Forelimb muscle (tissue), 1 donor: ENCODE measurements at regions not wholly inside any gene's neighbourhood (a gene's known extent, or its start where the extent isn't known, plus 50 kb on each side); places are given as distances from the start of the nearest gene placed in this dataset.

ENCODE experiments used
- DNase-seq: peaks from one replicate; pipeline ENCODE4 v3.0.0-alpha.2; 2013; ENCODE audit warnings: low read depth

DNA sequence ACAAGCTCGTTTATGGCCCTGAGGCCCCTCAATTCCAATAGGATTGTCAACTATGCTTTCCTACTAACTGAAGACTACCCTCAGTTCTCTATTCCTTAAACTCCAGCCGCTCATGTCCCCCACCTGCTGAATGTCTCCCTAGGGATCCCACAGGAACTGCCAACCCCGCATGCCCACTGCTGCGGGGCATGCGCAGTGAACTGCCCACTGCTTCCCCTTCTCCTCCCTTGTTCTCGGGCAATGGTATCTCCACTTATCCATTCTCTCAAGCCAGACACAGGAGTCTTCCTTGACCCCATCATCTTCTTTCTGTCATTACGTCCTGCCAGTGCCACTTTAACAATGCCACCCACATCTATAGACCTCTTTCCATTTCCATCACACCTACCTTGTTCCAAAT lies 90.0 kb downstream of the FGF18 start:
- DNase-seq: no peak

- no peak for DNase-seq
Measured at GRCh38 chr5:171512397-171512796, 93.0 kb downstream of the FGF18 start.

GRCh38 chr5:171513591-171513990 lies 94.1 kb downstream of the FGF18 start:
- no peak for DNase-seq

- no peak for DNase-seq
Measured at GRCh38 chr5:171518916-171519315, 99.5 kb downstream of the FGF18 start.

DNA sequence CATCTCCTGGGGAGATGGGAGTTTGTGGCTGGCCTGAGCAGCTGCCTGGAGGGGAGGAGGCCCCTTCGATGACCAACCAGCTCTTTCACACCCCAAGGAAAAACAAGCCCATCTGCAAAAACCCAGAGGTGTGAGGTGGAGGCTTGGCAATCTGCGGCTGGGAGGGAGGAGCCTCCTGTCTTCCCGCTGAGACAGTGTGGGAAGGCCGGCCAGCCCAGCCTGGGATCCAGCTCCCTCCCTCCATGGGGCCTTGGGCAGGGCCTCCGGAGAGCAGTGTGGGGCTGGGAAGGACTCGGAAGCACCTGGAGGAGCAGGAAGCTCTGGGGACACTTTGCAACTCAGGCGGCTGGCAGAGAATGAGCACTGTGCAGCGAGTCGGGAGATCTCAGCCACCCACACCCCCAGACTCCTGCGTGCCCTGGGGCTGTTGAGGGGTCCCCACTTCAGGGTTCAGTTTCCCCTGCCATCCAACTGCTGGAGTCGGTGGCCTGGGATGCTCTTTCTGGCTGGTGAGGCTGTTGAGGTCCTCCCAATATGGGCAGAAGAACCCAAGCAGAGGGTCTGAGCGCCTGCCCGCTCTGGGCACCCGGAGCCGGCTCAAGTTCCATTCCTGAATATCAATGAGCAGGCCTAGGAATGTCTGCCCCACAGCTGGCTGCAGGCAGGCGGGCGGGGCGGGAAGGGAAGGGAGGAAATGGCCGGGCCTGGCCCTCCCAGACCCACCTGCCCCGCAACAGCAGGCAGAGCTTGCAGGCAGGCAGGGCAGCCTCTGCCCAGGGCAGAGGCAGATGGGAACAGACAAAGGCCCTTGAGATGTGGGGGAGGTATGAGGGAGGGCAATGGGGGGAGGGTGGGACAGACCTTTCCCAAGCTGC lies 101.1 kb downstream of the FGF18 start:
- DNase-seq: no peak

- DNase-seq: no peak
Measured at GRCh38 chr5:171521219-171521633, 101.8 kb downstream of the FGF18 start.

GRCh38 chr5:171521679-171522078 lies 102.2 kb downstream of the FGF18 start:
- no peak for DNase-seq

GRCh38 chr5:171523781-171524180 lies 104.3 kb downstream of the FGF18 start:
- DNase-seq: no peak

DNA sequence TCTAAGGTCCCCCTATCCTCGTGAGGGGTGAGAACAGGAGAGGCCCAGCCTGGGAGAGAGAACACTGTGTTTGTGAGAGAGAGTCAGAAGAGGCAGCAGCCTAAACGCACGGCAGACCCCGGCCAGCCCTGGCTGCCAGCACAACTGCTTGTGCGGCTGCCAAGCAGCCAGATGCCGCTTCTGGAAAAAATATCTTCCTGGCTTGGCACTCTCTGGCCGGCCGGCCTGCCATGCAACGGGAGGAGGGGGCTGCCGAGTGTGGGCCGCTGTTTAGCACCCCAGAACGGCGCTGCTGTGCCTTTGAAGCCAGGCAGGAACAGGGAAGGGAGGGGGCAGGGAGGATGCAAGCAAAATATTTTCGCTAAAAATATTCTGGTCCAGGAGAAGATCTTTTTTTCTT lies 105.0 kb downstream of the FGF18 start:
- no peak for DNase-seq

DNA sequence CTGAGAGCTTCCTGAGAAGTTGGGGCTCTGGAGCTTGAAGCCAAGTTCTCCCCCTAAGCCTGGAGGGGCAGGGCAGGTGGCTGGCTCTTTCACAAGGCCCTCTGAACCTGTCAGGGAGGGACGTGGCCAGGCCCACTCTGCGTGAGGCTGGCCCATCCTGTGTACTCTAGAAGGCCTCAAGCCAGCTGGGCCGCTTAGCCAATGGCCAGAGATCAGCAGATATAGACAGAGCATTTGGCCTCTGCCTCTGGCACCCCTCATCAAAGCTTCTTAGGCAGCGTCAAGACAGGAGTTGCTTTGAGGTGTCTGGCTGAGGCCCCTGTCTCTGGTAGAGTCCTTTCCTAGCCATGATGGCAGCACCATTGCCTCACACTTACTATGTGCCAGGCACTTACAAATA lies 105.6 kb downstream of the FGF18 start:
- no peak for DNase-seq

DNA sequence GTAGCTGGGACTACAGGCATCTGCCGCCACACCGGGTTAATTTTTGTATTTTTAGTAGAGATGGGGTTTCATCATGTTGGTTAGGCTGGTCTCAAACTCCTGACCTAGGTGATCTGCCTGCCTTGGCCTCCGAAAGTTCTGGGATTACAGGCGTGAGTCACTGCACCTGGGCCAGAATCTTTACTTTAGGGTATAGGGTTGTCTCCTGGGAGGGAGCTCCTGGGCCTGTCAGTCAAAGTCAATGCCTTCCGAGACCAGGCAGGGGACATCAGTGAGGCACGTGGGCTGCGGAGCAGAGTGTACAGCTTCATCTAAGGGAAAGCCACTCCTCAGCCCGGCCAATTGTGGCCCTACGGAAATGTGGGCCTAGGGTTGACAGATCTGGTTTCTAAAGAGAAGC lies 108.6 kb downstream of the FGF18 start:
- DNase-seq: no peak

DNA sequence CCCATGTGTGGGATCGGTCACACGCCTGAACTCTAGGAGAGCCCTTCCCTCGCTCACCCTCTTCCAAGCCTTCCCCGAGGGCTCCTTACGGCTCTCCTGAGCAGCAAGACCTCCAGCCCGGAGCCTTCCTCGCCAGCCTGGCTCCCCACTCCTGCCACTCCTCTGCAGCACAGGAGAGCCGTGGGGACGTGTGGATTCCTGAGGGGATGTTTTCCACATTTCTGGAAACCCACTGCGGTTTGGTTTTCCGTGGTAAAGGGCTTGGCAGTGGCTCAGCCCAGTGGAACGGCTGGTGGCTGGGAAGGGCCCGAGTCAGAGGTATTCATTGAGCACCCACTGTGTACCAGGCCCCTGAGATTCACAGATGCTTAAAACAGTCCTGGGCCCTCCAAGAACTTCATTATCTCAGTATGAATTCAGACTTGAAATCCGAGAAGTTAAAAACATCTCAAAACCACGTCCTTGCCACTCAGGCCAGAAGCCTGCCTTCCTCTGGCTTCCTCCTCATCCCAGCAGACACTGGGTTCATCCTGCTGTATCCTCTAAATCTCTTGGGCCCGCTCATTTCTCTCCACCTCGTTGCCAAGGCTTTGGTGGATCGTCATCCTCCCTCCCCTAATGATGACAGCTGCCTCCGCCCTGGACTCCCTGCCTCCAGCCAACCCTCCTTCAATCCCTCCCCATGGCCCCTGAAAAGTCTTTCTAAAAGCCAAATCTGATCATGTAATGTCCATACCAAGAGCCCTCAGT lies 109.6 kb downstream of the FGF18 start:
- DNase-seq: no peak

DNA sequence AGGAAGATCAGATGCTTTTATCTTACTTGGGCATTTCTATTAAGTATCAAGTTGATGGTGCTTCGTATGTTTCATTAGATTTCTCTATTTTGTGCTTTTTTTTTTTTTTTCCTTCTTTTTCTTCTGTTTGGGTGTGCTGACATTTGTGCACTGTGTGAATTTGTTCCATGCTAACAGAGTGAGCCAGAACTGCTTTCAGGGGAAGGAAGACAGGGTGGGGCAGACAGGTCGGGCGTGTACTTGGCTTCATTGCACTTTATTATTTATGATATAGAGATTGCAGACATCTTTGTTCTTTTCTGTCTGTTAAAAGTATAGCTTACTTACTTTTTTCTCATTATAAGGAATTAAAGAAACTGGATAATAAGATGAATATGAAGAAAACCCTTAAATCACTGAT lies 112.2 kb downstream of the FGF18 start:
- DNase-seq: no peak

GRCh38 chr5:171533153-171533552 lies 113.7 kb downstream of the FGF18 start:
- no peak for DNase-seq

- DNase-seq: no peak
Measured at GRCh38 chr5:171534043-171534895, 114.8 kb downstream of the FGF18 start.

DNA sequence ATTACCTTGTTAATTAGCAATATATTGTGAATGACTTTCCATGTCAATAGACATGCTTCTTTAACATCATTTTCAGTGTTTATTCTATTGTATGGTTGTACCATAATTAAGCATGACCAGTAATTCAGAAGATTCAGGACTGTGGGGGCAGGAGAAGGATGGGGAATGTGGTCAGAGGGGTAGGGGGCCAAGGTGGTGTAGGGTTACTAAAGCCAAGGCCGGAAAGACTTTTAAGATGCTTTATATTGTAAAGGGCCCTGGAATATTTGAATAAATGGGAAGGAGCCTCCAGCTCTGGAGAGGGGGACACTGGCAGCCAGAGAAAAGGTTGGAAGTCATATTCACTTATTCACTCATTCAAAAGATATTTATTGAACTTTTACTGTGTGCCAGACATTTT lies 115.7 kb downstream of the FGF18 start:
- DNase-seq: no peak

DNA sequence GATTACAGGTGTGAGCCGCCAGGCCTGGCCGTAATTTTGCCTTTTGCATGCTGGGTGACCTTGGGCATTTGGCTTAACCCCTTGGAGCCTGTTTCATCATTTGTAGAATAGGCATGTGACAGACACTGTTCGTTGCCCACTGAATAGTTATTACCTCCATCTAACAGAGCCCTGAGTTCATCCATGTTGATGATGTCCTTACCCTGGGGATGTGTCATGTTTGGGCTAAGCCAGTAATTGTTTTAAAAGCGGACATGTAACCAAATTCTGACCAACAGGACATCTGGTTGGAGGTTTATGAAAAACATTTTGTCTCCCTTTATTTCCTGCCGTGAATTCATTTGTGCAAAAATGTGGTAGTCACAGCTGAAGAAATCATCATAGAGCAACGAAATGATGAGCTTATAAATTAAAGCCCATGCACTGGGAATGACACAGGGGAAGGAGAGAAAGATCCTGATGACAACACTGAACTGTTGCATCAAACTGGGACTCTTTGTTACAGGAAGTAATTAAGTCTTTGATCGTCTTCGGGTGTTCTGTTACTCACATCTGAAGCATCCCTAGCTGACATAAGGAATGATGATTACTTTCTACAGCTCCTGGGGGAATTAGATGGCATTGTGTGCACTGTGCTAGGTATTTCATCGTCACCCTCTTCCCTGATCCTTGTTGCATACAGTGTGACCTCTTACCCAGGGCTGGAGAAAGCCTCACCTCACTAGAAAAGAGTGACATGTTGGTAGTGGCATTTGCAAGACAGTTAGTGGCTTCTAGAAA lies 117.8 kb downstream of the FGF18 start:
- no peak for DNase-seq

- no peak for DNase-seq
Measured at GRCh38 chr5:171537923-171538537, 118.6 kb downstream of the FGF18 start.

DNA sequence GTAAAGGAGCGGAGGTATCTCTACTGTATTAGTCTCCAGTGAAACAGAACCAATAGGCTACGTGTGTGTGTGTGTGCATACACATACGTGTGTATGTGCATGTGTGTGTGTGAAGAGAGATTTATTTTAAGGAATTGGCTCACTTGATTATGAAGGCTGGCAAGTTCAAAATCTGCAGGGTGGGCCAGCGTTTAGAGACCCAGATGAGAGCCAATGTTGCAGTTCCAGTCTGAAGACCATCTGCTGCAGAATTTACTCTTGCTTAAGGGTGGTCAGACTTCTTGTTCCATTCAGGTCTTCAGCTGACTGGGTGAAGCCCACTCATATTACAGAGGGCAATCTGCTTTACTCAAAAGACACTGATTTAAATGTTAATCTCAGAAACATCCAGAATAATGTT lies 119.2 kb downstream of the FGF18 start:
- DNase-seq: no peak

DNA sequence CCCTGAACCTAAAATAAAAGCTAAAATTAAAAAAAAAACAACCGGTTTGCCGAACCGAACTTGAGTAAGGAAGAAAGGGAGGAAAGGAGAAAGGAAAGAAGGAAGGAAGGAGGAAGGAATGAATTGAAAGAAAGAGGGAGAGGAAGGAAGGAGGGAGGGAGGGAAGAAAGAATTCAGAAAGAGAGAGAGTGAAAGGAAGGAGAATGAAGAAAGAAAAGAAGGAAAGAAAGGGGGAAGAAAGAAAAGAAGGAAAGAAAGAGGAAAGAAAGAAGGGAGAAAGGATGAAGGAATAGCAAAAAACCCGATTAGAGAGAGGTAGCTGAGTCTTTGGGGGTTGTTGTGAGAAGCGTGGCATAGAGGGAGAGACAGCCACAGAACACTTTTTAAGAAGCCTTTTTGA lies 121.4 kb downstream of the FGF18 start:
- no peak for DNase-seq

DNA sequence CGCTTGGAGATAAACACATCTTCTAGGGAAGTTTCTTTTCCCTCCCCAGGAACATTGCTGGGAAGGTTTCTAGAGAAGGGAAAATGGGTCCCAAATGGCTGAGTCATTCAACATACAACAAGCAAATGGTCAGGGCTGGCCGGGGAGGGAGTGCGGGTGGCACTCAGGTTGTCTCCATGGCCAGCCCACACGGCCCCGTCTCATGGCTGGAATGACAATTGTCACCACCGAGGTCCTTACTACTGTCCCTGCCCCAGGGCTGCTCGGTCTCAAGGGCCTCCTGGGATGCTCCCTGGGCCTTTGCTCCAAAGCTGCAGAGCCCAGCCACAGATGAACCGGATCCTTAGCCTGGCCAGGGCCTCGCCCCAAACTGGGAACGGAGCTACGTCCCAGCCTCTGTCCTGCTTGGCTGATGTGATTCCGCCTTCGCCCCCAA lies 121.9 kb downstream of the FGF18 start:
- DNase-seq: no peak
